SIG-M5 treated with dmso at 0.1 percent for 504 hours (cell line): ENCODE measurements at regions not wholly inside any gene's neighbourhood (a gene's known extent, or its start where the extent isn't known, plus 50 kb on each side); places are given as distances from the start of the nearest gene placed in this dataset.
"Not testable (repeated sequence)": the region's sequence is repeated elsewhere in the genome, so short reads cannot be mapped to it uniquely, and the experiment has no call there.

Source experiments
- DNase-seq: peaks from one replicate; lab custom pipeline; 2025; ENCODE audit not compliant: unreplicated experiment; lab: John Stamatoyannopoulos, UW

GRCh38 chr7:41438705-41439514, 264.0 kb downstream of the INHBA start:
- no peak for DNase-seq

GRCh38 chr7:41437257-41438196, 265.4 kb downstream of the INHBA start:
- DNase-seq = no peak

- DNase-seq = no peak
Observed at GRCh38 chr7:41436139-41436538, 266.8 kb downstream of the INHBA start.

- DNase-seq = not testable (repeated sequence)
Observed at GRCh38 chr7:41435020-41435419, 267.9 kb downstream of the INHBA start.

- DNase-seq = no peak
Observed at GRCh38 chr7:41431671-41432070, 271.2 kb downstream of the INHBA start.

- no peak for DNase-seq
Observed at GRCh38 chr7:41428381-41428780, 274.5 kb downstream of the INHBA start.

GRCh38 chr7:41425926-41426325, 277.0 kb downstream of the INHBA start:
- DNase-seq = no peak

- no peak for DNase-seq
Observed at GRCh38 chr7:41421056-41421455, 281.8 kb downstream of the INHBA start.

- no peak for DNase-seq
Observed at GRCh38 chr7:41420421-41420820, 282.5 kb downstream of the INHBA start.

- no peak for DNase-seq
Observed at GRCh38 chr7:41418337-41418736, 284.6 kb downstream of the INHBA start.

- no peak for DNase-seq
Observed at GRCh38 chr7:41416208-41416595, 286.7 kb downstream of the INHBA start.

GRCh38 chr7:41415471-41416207, 287.3 kb downstream of the INHBA start:
- no peak for DNase-seq

GRCh38 chr7:41415051-41415450, 287.8 kb downstream of the INHBA start:
- DNase-seq = no peak

GRCh38 chr7:41404375-41405074, 298.4 kb downstream of the INHBA start:
- DNase-seq = no peak

GRCh38 chr7:41403291-41403690, 299.6 kb downstream of the INHBA start:
- no peak for DNase-seq

GRCh38 chr7:41401833-41402232, 301.1 kb downstream of the INHBA start:
- no peak for DNase-seq

- DNase-seq = peak; percentile 30
Observed at GRCh38 chr7:41399171-41399570, 303.7 kb downstream of the INHBA start.

- DNase-seq = no peak
Observed at GRCh38 chr7:41391818-41392217, 311.1 kb downstream of the INHBA start.

GRCh38 chr7:41388933-41389332, 314.0 kb downstream of the INHBA start:
- not testable (repeated sequence) for DNase-seq

GRCh38 chr7:41385996-41386395, 316.9 kb downstream of the INHBA start:
- DNase-seq = no peak

GRCh38 chr7:41384418-41384817, 318.5 kb downstream of the INHBA start:
- DNase-seq = no peak
